ENCODE measurements at regions not wholly inside any gene's neighbourhood (a gene's known extent, or its start where the extent isn't known, plus 50 kb on each side); places are given as distances from the start of the nearest gene placed in this dataset.

DNA sequence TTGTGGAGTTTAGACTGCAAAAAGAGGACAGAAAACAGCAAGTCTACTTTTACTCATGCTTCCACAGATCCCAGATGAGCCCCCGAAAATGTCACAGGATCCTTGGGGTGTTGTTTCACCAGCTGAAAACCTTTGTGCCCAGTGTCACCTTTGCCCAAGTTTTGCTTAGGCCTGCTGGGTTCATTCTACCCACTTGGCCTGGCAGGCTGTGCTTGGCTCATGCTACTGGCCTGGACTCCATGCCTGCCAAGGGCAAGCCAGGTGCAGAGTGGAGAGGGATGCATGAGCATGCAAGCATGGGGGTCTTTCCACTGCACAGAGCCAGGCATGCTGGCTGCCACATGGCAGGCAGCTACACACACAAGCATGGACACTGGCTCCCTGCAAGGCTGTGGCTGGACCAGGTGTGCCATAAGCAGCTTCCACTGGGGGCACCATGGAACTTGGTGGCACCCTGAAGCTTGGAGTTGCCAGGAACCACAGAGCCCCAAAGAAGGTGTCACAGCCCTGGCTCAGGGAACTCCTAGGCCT lies 1082.0 kb downstream of the KHDRBS2 start:
- no peak overlapping the region for H3K4me2 ChIP-seq (ENCODE audit: control insufficient read depth, insufficient read depth)

More for the DNA sequence above, 1082.0 kb downstream of the KHDRBS2 start:
- no peaks in the 10 kb centered on the region for H3K79me2 ChIP-seq (ENCODE audit: control insufficient read depth, insufficient read depth, low read length)
- no peak for FAIRE-seq
- WGBS (ENCODE audit: insufficient coverage, insufficient replicate concordance, low lambda C conversion rate, missing lambda C conversion rate), result 0% methylated on average over 1 of the region's 1 CpG
- ChIA-PET CTCF (no interaction called here), SMC1A (ENCODE audit: uncharacterized antibody, unreplicated experiment) (no interaction called here), RAD21 (ENCODE audit: unreplicated experiment) (no interaction called here), POLR2A (no interaction called here)
- H3K27ac ChIP-seq (ENCODE audit: control insufficient read depth, insufficient read depth), result no peak overlapping the region
- no peaks in the 10 kb centered on the region for H3K36me3 ChIP-seq (ENCODE audit: control insufficient read depth in 2 of 2, insufficient read depth in 2 of 2, low read length in 1 of 2)
- H3K27me3 ChIP-seq (replicated peaks in 1 of 2; ENCODE audit: control insufficient read depth in 2 of 2, insufficient read depth in 2 of 2, low read length in 1 of 2), result no peaks in the 10 kb centered on the region
- H2AFZ ChIP-seq (ENCODE audit: control insufficient read depth, low read depth, low read length), result no peak overlapping the region
- no peak for DNase-seq (ENCODE audit: low read depth, low spot score)
- TF ChIP-seq BRCA1 (IDR thresholded peaks at IDR 0.05; ENCODE audit: low read depth, low read length) (no peak), RUNX3 (IDR thresholded peaks at IDR 0.05; ENCODE audit: low read length) (no peak), CHD1 (IDR thresholded peaks at IDR 0.05; ENCODE audit: low read depth, low read length) (no peak), STAT1 (conservative IDR thresholded peaks at IDR 0.05) (no peak), ASH2L (IDR thresholded peaks at IDR 0.05; ENCODE audit: borderline replicate concordance, low read depth) (no peak), RBBP5 (conservative IDR thresholded peaks at IDR 0.05) (no peak)
- TF ChIP-seq, protein P1, sequence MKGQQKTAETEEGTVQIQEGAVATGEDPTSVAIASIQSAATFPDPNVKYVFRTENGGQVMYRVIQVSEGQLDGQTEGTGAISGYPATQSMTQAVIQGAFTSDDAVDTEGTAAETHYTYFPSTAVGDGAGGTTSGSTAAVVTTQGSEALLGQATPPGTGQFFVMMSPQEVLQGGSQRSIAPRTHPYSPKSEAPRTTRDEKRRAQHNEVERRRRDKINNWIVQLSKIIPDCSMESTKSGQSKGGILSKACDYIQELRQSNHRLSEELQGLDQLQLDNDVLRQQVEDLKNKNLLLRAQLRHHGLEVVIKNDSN (IDR thresholded peaks at IDR 0.05; ENCODE audit: borderline replicate concordance, extremely low read length, insufficient read depth, low read depth, low read length), result no peak
- TF ChIP-seq, protein P2, sequence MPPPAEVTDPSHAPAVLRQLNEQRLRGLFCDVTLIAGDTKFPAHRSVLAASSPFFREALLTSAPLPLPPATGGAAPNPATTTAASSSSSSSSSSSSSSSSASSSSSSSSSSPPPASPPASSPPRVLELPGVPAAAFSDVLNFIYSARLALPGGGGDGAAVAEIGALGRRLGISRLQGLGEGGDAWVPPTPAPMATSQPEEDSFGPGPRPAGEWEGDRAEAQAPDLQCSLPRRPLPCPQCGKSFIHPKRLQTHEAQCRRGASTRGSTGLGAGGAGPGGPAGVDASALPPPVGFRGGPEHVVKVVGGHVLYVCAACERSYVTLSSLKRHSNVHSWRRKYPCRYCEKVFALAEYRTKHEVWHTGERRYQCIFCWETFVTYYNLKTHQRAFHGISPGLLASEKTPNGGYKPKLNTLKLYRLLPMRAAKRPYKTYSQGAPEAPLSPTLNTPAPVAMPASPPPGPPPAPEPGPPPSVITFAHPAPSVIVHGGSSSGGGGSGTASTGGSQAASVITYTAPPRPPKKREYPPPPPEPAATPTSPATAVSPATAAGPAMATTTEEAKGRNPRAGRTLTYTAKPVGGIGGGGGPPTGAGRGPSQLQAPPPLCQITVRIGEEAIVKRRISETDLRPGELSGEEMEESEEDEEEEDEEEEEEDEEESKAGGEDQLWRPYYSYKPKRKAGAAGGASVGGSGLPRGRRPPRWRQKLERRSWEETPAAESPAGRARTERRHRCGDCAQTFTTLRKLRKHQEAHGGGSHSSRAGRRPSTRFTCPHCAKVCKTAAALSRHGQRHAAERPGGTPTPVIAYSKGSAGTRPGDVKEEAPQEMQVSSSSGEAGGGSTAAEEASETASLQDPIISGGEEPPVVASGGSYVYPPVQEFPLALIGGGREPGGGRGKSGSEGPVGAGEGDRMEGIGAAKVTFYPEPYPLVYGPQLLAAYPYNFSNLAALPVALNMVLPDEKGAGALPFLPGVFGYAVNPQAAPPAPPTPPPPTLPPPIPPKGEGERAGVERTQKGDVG (CRISPR knock-in tag; IDR thresholded peaks at IDR 0.05), result no peak
- TF ChIP-seq, protein P3, sequence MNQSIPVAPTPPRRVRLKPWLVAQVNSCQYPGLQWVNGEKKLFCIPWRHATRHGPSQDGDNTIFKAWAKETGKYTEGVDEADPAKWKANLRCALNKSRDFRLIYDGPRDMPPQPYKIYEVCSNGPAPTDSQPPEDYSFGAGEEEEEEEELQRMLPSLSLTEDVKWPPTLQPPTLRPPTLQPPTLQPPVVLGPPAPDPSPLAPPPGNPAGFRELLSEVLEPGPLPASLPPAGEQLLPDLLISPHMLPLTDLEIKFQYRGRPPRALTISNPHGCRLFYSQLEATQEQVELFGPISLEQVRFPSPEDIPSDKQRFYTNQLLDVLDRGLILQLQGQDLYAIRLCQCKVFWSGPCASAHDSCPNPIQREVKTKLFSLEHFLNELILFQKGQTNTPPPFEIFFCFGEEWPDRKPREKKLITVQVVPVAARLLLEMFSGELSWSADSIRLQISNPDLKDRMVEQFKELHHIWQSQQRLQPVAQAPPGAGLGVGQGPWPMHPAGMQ (IDR thresholded peaks at IDR 0.05; ENCODE audit: borderline replicate concordance), result no peak
- no peak for ATAC-seq
- no peaks in the 10 kb centered on the region; the same call in 2 of the 3 replicates for H3K9me3 ChIP-seq (replicated peaks; ENCODE audit: control insufficient read depth, insufficient read depth, low read length)
- in situ Hi-C loops (cut with MboI) (no loop called here), intact Hi-C loops (cut with micrococcal nuclease; ENCODE audit: unreplicated experiment) (no loop called here)
- H4K20me1 ChIP-seq (ENCODE audit: control insufficient read depth, insufficient read depth), result no peaks in the 10 kb centered on the region
- no TSS peak for BruUV-seq (replicated peaks)
- no peak overlapping the region for H3K9ac ChIP-seq (ENCODE audit: control insufficient read depth, insufficient read depth, low read length)
- no peaks in the 10 kb centered on the region for H3K4me1 ChIP-seq (ENCODE audit: control insufficient read depth, insufficient read depth, low read length)
- H3K4me3 ChIP-seq, result no peak overlapping the region
